NCI-H1694 treated with DMSO at 0.1 percent for 48 hours (cell line): ENCODE measurements at regions not wholly inside any gene's neighbourhood (a gene's known extent, or its start where the extent isn't known, plus 50 kb on each side); places are given as distances from the start of the nearest gene placed in this dataset.
"Not testable (repeated sequence)": the region's sequence is repeated elsewhere in the genome, so short reads cannot be mapped to it uniquely, and the experiment has no call there.

Source experiments
- DNase-seq: peaks from one replicate; lab custom pipeline; 2025; lab: John Stamatoyannopoulos, UW

DNA sequence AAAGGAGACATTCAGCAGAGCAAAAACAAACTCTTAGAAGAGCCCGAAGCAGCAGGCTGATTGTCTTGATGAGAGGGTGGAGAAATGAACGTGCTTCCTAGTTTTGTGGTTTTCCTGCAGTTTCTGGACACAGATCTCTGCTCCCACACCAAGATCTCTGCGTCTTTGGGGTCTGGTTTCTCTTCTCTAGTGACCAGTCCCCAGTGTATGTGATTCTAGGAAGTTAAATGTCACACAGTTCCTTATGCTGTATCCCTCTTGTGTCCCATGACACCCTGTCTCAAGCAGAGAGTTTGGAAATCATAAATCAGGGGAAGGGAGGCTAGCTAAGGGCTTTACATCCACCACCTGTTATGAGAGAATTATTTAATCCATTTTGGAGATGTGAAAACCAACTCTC is 55.4 kb upstream of the KLF14 start:
- DNase-seq, result no peak

DNA sequence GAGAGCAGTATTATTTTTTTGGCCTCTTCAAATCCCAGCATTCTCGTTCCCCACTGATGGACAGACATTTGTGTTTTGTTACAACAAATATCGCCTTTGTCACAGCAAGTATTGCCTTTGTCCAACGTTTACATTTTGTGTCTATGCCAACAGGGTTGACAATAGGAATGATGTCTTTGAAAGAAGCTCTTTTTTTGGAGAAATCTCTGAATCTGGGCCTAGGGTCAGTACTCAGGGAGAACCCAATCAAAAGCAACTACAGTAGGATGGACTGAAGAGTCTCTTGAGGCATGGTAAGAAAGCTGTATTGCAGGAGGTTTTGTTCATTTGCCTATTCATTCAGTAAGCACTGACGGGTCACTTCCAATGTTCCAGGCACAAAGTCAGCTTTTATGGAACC is 57.7 kb upstream of the KLF14 start:
- no peak for DNase-seq

DNA sequence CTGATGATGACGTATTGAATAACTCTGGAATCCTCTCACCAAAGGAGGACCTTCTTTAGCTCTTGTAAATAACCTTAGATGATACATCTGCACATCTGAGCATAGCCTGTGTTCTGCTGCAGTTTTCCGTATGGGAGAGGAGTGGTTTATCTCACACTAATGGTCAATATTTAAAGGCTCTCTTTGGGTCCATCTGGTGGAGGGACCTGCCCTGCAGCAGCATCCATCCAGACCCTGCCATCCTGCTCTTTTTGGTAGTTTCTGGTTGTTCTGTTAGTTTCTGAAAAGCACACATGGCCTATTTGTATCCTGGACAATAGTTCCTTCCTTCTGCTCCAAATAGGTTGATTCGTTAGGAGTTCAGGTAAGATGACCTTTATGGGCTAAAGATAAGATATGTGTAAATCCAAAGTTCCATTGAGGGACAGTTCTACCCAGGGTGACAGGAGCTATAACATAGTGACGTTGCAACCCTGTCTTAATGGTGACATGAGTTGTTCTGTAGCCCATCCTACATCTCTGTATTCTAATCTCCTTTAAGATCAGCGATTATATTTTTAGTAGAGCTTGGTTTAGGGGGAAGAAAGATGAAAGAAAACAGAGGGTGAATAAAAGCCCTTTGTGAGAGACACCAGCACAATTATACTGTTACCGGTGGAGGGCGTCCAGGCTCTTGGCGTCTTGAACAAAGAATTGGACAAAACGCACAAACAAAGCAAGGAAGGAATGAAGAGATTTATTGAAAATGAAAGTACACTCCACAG is 60.0 kb upstream of the KLF14 start:
- DNase-seq, result no peak

DNA sequence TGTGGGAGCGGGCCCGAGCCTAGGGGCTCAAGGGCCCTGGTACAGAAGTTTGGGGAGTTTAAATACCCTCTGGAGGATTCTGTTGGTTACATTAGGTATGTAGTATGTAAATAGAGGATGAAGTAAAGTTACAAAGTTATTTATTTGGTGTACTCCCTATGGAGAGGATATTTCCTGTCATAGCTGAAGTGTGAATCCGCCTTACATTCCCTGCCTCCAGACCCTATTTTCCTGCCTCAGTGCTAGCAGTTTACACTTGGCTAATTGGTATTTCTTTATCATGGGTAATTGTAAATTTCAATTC is 60.6 kb upstream of the KLF14 start:
- no peak for DNase-seq

DNA sequence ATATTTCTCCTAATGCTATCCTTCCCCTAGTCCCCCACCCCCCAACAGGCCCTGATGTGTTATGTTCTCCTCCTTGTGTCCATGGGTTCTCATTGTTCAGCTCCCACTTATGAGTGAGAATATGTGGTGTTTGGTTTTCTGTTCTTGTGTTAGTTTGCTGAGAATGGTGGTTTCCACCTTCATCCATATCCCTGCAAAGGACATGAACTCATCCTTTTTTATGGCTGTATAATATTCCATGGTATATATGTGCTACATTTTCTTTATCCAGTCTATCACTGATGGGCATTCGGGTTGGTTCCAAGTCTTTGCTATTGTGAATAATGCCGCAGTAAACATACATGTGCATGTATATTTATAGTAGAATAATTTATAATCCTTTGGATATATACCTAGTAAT is 62.4 kb upstream of the KLF14 start:
- DNase-seq, result not testable (repeated sequence)

DNA sequence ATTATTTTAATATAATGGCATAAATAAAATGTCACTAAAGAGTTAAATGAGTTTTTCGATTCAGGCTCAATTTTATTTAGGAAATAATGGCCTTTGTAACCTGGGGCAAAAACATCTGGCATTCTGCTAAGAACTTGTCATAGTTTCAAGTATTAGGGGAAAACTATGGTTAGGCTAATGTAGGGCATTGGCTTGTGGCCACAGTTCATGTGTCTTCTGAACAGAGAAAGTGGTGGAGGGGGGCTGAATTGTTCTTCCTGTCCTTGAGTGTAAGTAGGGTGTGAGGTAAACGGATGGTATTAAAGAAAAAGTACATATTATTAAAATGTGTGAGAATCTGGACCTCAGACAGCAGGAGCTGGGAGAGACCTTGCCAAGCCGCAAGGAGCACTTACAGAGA is 69.1 kb upstream of the KLF14 start:
- no peak for DNase-seq

DNA sequence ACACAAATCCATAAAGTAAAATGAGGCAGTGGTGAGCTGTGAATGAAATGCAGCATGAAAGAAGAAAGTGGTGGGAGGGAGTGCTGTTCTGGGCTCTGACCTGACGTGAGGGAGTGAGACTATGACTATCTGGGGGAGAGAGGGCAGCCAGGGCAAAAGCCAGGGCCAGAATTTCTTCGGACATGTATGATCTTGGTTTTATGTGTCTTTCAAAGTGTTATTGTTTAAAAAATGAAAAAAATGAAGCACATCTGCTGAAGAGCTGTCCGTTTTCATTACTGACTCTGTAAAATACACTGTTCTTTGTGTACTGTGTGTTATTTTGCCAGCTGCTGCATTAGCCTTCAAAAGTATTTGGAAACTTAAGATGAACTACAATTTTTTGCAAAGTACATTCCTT is 70.2 kb upstream of the KLF14 start:
- no peak for DNase-seq

DNA sequence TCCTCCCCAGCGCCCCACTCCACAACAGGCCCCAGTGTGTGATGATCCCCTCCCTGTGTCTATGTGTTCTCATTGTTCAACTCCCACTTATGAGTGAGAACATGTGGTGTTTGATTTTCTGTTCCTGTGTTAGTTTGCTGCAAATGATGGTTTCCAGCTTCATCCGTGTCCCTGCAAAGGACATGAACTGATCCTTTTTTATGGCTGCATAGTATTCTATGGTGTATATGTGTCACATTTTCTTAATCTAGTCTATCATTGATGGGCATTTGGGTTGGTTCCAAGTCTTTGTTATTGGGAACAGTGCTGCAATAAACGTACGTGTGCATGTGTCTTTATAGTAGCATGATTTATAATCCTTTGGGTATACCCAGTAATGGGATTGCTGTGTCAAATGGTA is 78.8 kb upstream of the KLF14 start:
- DNase-seq, result not testable (repeated sequence)

DNA sequence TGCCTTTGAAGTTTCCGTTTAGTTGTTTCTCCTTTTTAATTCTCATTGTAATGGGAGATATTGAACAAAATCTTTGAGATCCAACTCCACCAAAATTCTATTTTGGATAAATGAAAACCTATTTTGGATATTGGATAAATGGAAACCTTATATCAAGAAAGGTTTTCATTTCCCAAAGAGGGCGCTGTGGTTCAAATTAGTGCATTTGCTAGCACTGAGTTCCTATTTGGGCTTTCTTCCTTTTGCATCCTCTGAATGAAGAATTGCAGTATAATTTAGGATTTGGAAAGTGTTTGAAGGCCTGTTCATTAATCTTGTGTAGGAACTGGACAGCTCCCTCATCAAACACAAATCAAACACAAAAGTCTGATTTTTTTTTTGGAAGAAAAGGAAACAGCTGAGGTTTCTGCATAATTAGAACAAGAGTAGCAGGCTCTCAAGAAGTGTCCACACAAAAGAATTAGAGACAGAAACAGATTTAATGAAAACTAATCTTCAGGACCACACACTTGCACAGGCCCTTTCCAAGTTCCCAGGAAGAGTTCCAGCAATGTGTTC is 80.8 kb upstream of the KLF14 start:
- peak; percentile 3 for DNase-seq

DNA sequence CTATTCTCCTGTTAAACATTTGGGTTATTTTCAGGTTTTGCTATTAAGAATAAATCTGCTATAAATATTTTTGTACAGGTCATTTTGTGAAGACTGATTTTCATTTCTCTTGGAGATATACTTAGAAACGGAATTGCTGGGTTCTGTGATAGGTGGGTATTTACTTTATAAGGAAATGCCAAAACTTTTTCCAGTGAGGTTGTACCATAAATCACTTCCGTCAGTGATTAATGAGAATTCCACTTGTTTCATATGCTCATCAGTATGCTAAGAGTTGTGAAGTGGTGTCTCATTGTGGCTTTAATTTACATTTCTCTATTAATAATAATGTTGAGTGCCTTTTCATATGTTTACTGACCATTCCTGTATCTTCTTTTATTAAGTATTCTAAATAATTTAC is 84.0 kb upstream of the KLF14 start:
- no peak for DNase-seq

DNA sequence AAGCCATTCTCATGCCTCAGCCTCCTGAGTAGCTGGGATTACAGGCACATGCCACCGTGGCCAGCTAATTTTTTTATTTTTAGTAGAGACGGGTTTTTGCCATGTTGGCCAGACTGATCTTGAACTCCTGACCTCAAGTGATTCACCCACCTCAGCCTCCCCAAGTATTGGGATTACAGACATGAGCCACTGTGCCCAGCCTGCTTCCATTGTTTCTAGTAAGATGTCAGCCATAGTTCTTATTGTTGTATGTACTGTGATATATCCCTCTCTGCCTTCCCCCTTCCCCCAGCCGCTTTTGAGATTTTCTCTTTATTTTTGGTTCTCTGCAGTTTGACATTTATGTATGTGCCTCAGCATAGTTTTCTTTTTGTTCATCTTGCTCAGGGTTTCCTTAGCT is 87.9 kb upstream of the KLF14 start:
- DNase-seq, result no peak

DNA sequence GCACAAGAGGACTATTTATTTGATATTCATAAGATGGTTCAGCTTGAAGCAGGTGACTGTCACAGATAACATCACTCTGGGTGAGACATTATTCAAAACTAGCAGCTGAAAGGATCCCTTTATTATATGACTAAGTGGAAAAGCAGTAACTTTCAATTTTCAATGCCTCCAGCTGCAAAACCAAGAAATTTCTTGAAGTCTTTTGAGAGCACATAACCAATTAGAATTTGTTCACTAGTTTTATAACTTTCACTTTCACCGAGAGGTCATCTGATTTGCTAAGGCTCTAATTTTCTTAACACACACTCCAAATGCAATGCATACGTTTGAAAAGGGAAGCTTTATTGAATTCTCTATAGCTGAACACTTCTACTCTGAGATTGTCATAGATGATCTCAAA is 88.6 kb upstream of the KLF14 start:
- no peak for DNase-seq

DNA sequence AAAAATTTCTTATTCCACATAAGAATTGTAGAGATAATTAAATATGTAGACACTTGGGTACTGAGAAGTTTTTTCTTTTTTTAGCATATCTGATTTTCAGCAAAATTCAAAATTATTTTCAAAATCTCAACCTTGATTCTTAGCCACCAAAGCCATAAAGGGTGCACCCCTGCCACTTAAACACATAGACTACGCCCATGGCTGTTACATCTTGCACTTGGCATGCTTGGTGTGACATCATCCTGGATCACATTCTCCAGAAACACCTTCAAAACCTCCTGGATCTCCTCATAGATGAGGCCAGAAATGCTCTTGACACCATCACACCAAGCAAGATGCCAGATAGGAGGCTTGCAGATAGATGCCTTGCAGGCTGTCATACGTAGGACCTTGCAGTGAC is 89.1 kb upstream of the KLF14 start:
- no peak for DNase-seq

DNA sequence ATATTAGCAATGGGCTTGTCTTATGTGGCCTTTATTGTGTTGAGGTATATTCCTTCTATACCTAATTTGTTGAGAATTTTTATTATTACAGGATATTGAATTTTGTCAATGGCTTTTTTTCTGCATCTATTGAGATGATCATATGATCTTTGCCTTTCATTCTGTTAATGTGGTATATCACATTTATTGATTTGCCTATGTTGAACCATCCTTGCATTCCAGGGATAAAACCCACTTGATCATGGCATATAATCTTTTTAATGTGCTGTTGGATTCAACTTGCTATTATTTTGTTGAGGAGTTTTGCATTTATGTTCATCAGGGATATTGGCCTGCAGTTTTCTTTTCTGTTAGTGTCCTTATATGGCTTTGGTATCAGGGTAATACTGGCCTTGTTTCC is 91.8 kb upstream of the KLF14 start:
- no peak for DNase-seq

DNA sequence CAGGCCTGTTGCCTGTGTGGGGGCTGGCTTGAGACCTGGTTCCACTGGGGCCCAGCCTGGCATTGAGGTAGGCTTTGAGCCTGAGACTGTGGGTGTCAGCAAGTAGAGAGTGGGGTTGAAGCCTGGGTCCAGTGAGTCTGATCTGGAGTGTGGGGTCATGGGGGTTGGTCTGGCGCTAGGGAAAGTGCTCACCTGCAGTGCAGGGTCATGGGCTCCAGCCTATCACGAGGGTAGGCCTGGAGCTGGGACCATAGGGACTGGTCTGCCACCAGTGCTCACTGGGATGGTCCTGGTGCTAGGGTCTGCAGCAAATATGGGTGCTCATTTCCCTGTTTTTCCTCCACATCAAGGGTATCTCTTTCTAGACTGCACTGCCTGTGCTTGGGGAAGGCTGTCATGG is 95.4 kb upstream of the KLF14 start:
- DNase-seq, result no peak

DNA sequence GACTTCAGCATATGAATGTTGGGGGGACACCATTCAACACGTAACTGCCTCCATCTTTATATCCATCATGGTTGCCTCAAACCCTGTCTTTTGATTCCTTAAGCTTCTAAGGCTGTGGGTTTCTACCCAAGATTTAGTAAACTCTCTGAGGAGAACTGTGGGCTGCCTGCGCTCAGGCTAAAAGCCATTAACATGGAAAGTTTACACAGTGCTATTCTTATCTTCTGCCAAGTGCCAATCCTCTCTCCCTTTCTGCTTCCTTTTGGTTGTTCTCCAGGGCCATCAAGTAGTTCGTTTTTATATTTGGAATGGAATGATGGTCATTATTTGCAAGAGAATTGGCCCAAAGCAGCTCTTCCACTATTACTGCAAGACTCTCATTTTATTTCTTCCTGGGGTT is 97.3 kb upstream of the KLF14 start:
- DNase-seq, result no peak

DNA sequence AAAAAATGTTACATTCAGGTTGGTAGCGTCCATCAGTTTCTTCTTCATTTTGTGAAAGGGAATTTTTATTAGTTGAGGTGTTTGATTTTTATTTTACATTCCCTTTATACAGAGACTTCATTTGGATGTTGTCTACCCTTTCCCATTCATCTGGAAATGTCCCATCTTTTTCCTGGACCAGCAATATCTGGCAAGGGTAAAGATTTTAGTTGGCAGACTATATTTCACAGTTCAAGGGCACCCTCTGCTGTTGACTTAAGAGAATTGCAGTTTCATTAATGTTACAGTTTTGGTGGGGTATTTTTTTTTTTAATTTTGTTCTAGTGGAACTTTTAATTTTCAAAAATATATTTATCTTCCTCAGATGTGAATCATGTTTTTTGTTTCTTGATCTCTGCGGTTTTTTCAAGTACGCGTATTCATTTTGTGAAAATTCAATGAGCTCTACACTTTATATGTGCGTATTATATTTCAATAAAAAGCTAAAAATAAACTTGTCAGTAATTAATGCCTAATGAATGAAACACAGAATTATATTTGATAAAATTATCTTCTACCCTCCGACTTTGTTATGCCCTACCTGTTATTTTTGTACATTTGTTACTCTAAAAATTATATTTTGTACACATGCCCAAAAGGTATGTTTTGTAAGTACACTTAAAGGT is 97.9 kb upstream of the KLF14 start:
- peak; percentile 62 for DNase-seq

DNA sequence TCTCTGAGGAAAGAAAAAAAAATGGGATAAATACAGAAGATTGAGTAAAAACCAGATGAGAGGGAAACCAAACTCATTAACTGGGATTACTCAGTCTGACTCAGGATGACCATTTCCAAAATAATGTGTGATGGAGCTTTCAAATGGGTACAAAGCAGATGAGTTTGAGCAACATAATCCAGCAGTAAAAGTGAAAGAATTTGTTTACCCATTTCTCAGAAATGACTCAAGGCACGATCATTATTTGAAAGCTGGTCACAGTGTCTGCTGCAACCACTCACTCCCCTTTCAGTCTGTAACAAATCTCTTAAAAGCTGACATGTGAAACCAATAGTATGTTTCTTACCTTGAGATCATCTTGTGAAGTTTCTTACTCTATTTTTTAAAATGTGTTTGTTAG is 104.7 kb upstream of the KLF14 start:
- DNase-seq, result no peak

DNA sequence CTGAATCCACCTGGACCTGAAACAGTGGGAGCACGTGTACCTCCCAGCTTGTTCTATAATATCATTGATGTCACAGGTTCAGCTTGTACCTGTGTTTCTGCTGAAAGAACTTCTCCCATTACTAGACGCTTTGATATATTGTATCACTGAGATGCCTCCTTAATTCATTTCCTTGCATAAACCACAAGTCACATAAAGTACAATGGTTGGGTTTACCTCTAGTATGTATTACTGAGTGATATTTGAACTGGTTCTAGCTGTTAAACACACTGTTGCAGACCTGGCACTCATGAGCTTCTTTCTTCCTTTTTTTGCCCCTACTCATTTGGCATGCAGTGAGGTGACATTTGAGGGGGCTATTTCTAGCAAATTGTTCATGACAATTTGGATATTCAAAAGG is 106.6 kb upstream of the KLF14 start:
- DNase-seq, result no peak

DNA sequence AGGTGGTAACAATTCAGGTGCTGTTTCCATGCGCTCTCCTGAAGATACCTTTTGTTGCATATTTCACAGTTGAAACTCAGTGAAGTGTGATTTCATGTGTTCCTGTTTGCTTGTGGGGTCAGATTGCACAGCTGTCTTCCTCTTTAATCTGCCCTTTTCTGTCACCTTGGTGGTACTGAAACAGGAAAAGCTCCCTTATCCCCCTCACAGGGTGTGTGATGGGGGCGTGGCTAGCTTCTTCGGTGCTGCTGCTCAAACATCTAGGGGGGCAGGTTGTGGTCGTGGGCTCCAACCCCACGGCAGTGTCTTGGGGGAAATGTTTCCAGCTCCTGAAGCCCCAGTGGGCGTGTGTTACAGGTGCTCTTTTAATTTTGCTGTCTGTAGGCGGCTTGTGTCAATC is 107.4 kb upstream of the KLF14 start:
- no peak for DNase-seq

DNA sequence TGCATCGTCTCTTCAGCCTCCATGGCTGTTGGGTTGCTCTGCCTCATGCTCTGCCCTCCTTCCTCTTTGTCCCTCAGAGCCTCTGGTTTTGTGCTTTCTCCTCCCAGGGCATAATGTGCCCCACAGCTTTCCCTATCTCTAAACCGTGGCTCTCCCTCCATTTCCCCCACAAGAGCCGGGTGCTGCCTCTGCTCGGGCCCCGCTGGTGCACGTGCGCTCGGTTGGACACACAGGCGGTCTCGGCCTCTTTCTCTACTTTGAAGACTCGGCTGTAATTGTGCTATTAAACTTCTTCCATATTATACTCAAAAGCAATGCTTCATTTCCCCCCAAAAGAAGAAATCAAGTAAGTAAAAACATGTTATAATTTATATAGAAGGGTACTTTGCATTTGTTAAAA is 109.7 kb upstream of the KLF14 start:
- DNase-seq, result no peak

DNA sequence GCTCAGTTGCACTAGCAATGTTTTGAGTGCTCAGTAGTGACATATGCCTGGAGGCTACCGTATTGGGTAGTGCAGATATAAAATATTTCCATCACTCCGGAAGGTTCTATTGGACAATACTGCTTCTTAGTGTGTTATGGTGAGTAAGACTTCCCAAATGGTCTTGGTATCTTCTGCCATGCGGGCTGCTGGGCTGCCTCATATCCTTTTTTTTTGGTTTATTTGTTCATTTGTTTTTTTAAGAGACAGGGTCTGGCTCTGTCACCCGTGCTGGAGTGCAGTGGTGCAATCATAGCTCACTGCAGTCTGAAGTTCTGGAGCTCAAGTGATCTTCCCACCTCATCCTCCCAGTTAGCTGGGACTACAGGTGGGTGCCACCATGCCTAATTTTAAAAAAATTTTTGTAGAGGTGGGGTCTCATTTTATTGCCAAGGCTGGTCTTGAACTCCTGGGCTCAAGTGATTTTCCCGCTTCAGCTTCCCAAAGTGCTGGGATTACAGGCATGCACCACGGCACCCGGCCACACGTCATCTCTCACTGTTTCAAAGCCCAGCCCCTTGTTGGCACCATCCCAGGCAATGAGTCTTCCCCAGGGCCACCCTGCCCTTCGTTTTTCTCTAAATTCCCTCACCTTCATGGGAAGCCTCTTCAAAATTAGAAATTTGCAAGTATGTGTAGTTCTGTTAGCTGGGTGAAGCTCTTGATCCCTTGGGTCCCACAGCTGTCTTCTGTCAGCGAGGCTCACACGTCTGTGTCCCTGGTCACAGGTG is 111.0 kb upstream of the KLF14 start:
- no peak for DNase-seq

DNA sequence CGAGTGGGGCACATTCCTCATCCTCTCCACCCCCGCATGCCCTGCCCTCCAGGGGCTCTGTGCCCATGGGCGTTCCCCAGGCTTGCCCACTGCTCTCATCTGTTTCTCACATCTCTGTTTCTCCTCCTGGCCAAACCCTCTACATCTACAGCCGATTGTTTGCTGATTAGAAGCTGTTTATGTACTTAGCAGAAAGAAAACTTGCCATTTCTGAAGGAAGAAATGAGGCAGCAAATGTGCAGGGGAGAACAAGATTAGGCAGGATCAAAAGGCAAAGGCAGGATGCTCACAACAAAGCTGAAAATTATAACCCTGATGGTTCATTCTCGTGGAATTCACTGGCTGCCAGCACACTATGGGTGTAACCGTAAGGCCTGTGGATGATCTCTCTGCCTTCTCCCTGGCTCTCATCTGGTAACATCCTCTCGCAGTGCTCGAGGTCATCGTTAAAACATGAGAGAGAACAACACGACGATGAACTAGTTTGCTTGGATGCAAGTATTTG is 111.6 kb upstream of the KLF14 start:
- no peak for DNase-seq
